IMR-90 (cell line): ENCODE measurements at regions not wholly inside any gene's neighbourhood (a gene's known extent, or its start where the extent isn't known, plus 50 kb on each side); places are given as distances from the start of the nearest gene placed in this dataset.
A peak's percentile ranks its signal among the peaks of the same experiment; 100 is the strongest.

Experiments used
- ATAC-seq: fragments of 200-7000 bp; cut with Tn5 transposase; 2 replicates; pipeline ENCODE4 v1.9.1; 2020; ENCODE audit warnings: low read depth, mild to moderate bottlenecking, moderate library complexity
- BruUV-seq: library from RNA; stranded (reverse); fragments of 400-500 nt; replicated peaks from 2 replicates; lab custom pipeline; 2021; lab: Mats Ljungman, UMichigan
- CTCF ChIA-PET: fragments of 300-600 bp; formaldehyde crosslinking; extraction: SDS; loops from one replicate; lab custom pipeline; 2021; ENCODE audit warnings: antibody characterized with exemption; lab: Yijun Ruan, JAX
- POLR2A ChIA-PET: fragments of 300-600 bp; sonication (Branson Sonifier 250); formaldehyde crosslinking; loops from one replicate; lab custom pipeline; 2022; ENCODE audit warnings: antibody characterized with exemption; ENCODE audit not compliant: unreplicated experiment; lab: Charles Lee
- DNase-seq: peaks from one replicate; pipeline ENCODE4 v3.0.0; 2013
- H2AFZ ChIP-seq: replicated peaks from 2 replicates; pipeline ENCODE3; 2013; ENCODE audit warnings: low read length, mild to moderate bottlenecking; ENCODE audit not compliant: poor library complexity
- H2AK5ac ChIP-seq: 2 replicates; pipeline ENCODE4 v1.6.1; 2013; ENCODE audit warnings: low read depth, low read length, inconsistent platforms
- H2AK9ac ChIP-seq: replicated peaks from 2 replicates; pipeline ENCODE3; 2013; ENCODE audit warnings: mild to moderate bottlenecking, low read depth, low read length, moderate library complexity; ENCODE audit not compliant: poor library complexity
- H2BK120ac ChIP-seq: 2 replicates; pipeline ENCODE4 v1.6.1; 2013; ENCODE audit warnings: low read depth, low read length, inconsistent platforms
- H2BK15ac ChIP-seq: 3 replicates; pipeline ENCODE4 v1.6.1; 2013; ENCODE audit warnings: low read depth, low read length, inconsistent platforms
- H2BK20ac ChIP-seq: 2 replicates; pipeline ENCODE4 v1.6.1; 2013; ENCODE audit warnings: low read depth, mild to moderate bottlenecking, inconsistent platforms, low read length, moderate library complexity
- H2BK5ac ChIP-seq: 2 replicates; pipeline ENCODE4 v1.6.1; 2013; ENCODE audit warnings: mild to moderate bottlenecking, low read depth, low read length, inconsistent platforms; ENCODE audit not compliant: poor library complexity, severe bottlenecking
- H3K14ac ChIP-seq: replicated peaks from 2 replicates; pipeline ENCODE4 v1.6.1; 2013; ENCODE audit warnings: low read depth, low read length, inconsistent platforms
- H3K18ac ChIP-seq: 2 replicates; pipeline ENCODE4 v1.6.1; 2013; ENCODE audit warnings: low read depth, low read length, control low read depth
- H3K23ac ChIP-seq: 2 replicates; pipeline ENCODE4 v1.6.1; 2013; ENCODE audit warnings: low read depth, low read length, inconsistent platforms
- H3K27ac ChIP-seq: 2 replicates; pipeline ENCODE4 v1.5.1; 2013; ENCODE audit warnings: mild to moderate bottlenecking, control low read depth, low read length; ENCODE audit not compliant: insufficient read depth
- H3K27me3 ChIP-seq: 2 replicates; pipeline ENCODE4 v1.6.1; 2013; ENCODE audit warnings: low read length; ENCODE audit not compliant: control insufficient read depth, insufficient read depth
- H3K36me3 ChIP-seq: 2 replicates; pipeline ENCODE4 v1.6.1; 2013; ENCODE audit warnings: low read length, mixed read lengths; ENCODE audit not compliant: control insufficient read depth, insufficient read depth
- H3K4ac ChIP-seq: 2 replicates; pipeline ENCODE4 v1.6.1; 2013; ENCODE audit warnings: low read depth, low read length, inconsistent platforms
- H3K4me1 ChIP-seq: 2 replicates; pipeline ENCODE4 v1.6.1; 2013; ENCODE audit warnings: low read length, mixed read lengths; ENCODE audit not compliant: control insufficient read depth, insufficient read depth
- H3K4me2 ChIP-seq: 2 replicates; pipeline ENCODE4 v1.6.1; 2013; ENCODE audit warnings: low read depth, mild to moderate bottlenecking, control low read depth, low read length, moderate library complexity
- H3K4me3 ChIP-seq: 2 replicates; pipeline ENCODE4 v1.5.1; 2013; ENCODE audit warnings: low read depth, mild to moderate bottlenecking, control low read depth, low read length, moderate library complexity; ENCODE audit not compliant: insufficient read depth
- H3K56ac ChIP-seq: 2 replicates; pipeline ENCODE4 v1.6.1; 2013; ENCODE audit warnings: low read length, inconsistent platforms; ENCODE audit not compliant: insufficient read depth; ENCODE audit errors: extremely low read depth
- H3K79me1 ChIP-seq, 2 experiments: 2 replicates each; pipeline ENCODE4 v1.6.1; 2013; ENCODE audit warnings: low read length in 2 of 2, inconsistent platforms in 1 of 2, low read depth in 1 of 2
- H3K9ac ChIP-seq: 2 replicates; pipeline ENCODE4 v1.6.1; 2013; ENCODE audit warnings: low read depth, low read length, control low read depth
- H3K9me1 ChIP-seq: 2 replicates; pipeline ENCODE4 v1.6.1; 2013; ENCODE audit warnings: low read length, inconsistent platforms; ENCODE audit not compliant: insufficient read depth
- H3K9me3 ChIP-seq: 2 replicates; pipeline ENCODE4 v1.6.1; 2013; ENCODE audit warnings: low read length; ENCODE audit not compliant: control insufficient read depth, insufficient read depth
- H4K20me1 ChIP-seq: 2 replicates; pipeline ENCODE4 v1.6.1; 2013; ENCODE audit warnings: low read length, inconsistent platforms; ENCODE audit not compliant: insufficient read depth
- H4K5ac ChIP-seq: 2 replicates; pipeline ENCODE4 v1.6.1; 2013; ENCODE audit warnings: mild to moderate bottlenecking, low read depth, low read length, control low read depth
- H4K8ac ChIP-seq, 2 experiments: 2 replicates each; pipeline ENCODE4 v1.6.1; 2013; ENCODE audit warnings: low read depth in 2 of 2, low read length in 2 of 2, control low read depth in 1 of 2, inconsistent platforms in 1 of 2
- H4K91ac ChIP-seq: 2 replicates; pipeline ENCODE4 v1.6.1; 2013; ENCODE audit warnings: low read depth, low read length, inconsistent platforms; ENCODE audit not compliant: insufficient read depth
- CHD1 ChIP-seq: IDR thresholded peaks from 2 replicates; pipeline ENCODE4 v1.6.1; 2012; ENCODE audit warnings: low read depth, low read length, improper control_type of control experiment
- MAFK ChIP-seq: IDR thresholded peaks from 2 replicates; pipeline ENCODE4 v1.6.1; 2012; ENCODE audit warnings: low read depth, low read length, improper control_type of control experiment
- MAZ ChIP-seq: IDR thresholded peaks from 2 replicates; pipeline ENCODE4 v1.6.1; 2012; ENCODE audit warnings: low read depth, mild to moderate bottlenecking, low read length, improper control_type of control experiment, moderate library complexity, borderline replicate concordance
- NFE2L2 ChIP-seq: fragments of 150-350 bp; IDR thresholded peaks from 2 replicates; pipeline ENCODE4 v1.6.1; 2016; ENCODE audit warnings: low read depth, mild to moderate bottlenecking, low read length
- POLR2A ChIP-seq: IDR thresholded peaks from 2 replicates; pipeline ENCODE4 v1.6.1; 2012; ENCODE audit warnings: mild to moderate bottlenecking, low read depth, low read length
- WGBS, 2 experiments: methylation state at CpG; one replicate each; pipeline versions ENCODE4 v1.1.5 to v1.1.7; 2013; ENCODE audit warnings: missing lambda C conversion rate in 2 of 2; ENCODE audit not compliant: insufficient read length in 1 of 2; ENCODE audit errors: extremely low coverage in 2 of 2; 5-methylcytosine and 5-hydroxymethylcytosine counted together
- dilution Hi-C: fragments of 300-500 bp; cut with HindIII; formaldehyde crosslinking; loops from one replicate; pipeline ENCODE4 v1.14.3; 2018; ENCODE audit warnings: low sequenced_read_pairs; ENCODE audit not compliant: unreplicated experiment
- in situ Hi-C: fragments of 300-500 bp; cut with MboI; formaldehyde crosslinking; loops from 3 replicates; pipeline ENCODE4 v1.14.3; 2019; ENCODE audit warnings: low sequenced_read_pairs, inconsistent platforms, mixed read lengths
- intact Hi-C: fragments of 100-400 bp; cut with micrococcal nuclease; formaldehyde crosslinking; loops from 2 replicates; pipeline ENCODE4 v1.10.0; 2022
- TF ChIP-seq, protein P1 (sequence below): fragments of 150-350 bp; IDR thresholded peaks from 2 replicates; pipeline ENCODE4 v1.6.1; 2017; ENCODE audit warnings: mild to moderate bottlenecking, antibody characterized with exemption, low read length, low read depth

- no peak for DNase-seq
- ChIA-PET POLR2A (no interaction called here), CTCF (interaction anchor here (1.0 to 1.8 kb wide), 9 partner anchors 52 to 487 kb away, joined by 3 to 7 read pairs (median 5); no protein-coding TSS in a partner anchor)
- H3K36me3 ChIP-seq: no peaks in the 10 kb centered on the region
- BruUV-seq: no TSS peak
- H3K4me1 ChIP-seq: peaks cover 14% of the 10 kb centered on the region
- H4K91ac ChIP-seq: peak overlapping the region; percentile 91
- peak overlapping the region; percentile 84 for H2AK5ac ChIP-seq
- H3K9ac ChIP-seq: peak overlapping the region; percentile 35; the same call in 1 of the 2 replicates
- H2BK120ac ChIP-seq: peak overlapping the region; percentile 86
- dilution Hi-C loops: no loop called here
- H3K23ac ChIP-seq: peak overlapping the region; percentile 60
- peak overlapping the region; percentile 88 for H3K4ac ChIP-seq
- peaks cover 16% of the 10 kb centered on the region for H3K9me1 ChIP-seq
- H3K18ac ChIP-seq: peak overlapping the region; percentile 80
- H2BK5ac ChIP-seq: peak overlapping the region; percentile 93
- peak overlapping the region; percentile 31; the same call in 2 of the 3 replicates for H2BK15ac ChIP-seq
- peak overlapping the region; percentile 47 for H3K14ac ChIP-seq
- H3K56ac ChIP-seq: peak overlapping the region; percentile 64; the same call in 1 of the 2 replicates
- H3K4me3 ChIP-seq: no peak overlapping the region
- no peaks in the 10 kb centered on the region for H3K27me3 ChIP-seq
- peak overlapping the region; percentile 47 for H2AFZ ChIP-seq
- TF ChIP-seq, protein P1, sequence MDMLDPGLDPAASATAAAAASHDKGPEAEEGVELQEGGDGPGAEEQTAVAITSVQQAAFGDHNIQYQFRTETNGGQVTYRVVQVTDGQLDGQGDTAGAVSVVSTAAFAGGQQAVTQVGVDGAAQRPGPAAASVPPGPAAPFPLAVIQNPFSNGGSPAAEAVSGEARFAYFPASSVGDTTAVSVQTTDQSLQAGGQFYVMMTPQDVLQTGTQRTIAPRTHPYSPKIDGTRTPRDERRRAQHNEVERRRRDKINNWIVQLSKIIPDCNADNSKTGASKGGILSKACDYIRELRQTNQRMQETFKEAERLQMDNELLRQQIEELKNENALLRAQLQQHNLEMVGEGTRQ: no peak
- TF ChIP-seq NFE2L2 (no peak), MAZ (no peak), MAFK (no peak), CHD1 (no peak), POLR2A (no peak)
- peak overlapping the region; percentile 45 to 78 for H4K8ac ChIP-seq
- no peaks in the 10 kb centered on the region for H3K9me3 ChIP-seq
- intact Hi-C loops: loop anchor here (1.0 to 2.0 kb wide), 2 partner anchors 170 to 302 kb away; no protein-coding TSS in a partner anchor
- peak; percentile 7; the same call in 1 of the 2 replicates for ATAC-seq
- peaks cover 3% of the 10 kb centered on the region; the same call in 1 of the 2 replicates for H4K20me1 ChIP-seq
- H4K5ac ChIP-seq: peak overlapping the region; percentile 73
- peak overlapping the region; percentile 76 for H3K27ac ChIP-seq
- peak overlapping the region; percentile 85 for H2BK20ac ChIP-seq
- H2AK9ac ChIP-seq: peak overlapping the region; percentile 5
- no peak overlapping the region; the same call in 1 of the 2 replicates for H3K4me2 ChIP-seq
- in situ Hi-C loops: no loop called here
- no peaks in the 10 kb centered on the region for H3K79me1 ChIP-seq
- no CpG with 5 or more reads among the region's 4 CpGs for WGBS, 2 experiments
Observed at GRCh38 chr6:100176951-100177710, 183.1 kb upstream of the MCHR2 start.
